Lower lobe of right lung (tissue), 2 donors: ENCODE measurements at regions not wholly inside any gene's neighbourhood (a gene's known extent, or its start where the extent isn't known, plus 50 kb on each side); places are given as distances from the start of the nearest gene placed in this dataset.

Experiments
- ATAC-seq, 2 donors: fragments of 200-7000 bp; cut with Tn5 transposase; one replicate each; pipeline ENCODE4 v1.9.1; 2020 to 2022; ENCODE audit warnings: mild to moderate bottlenecking in 2 of 2, moderate library complexity in 2 of 2
- DNase-seq: peaks from one replicate; pipeline ENCODE4 v3.0.0-alpha.2; 2020
- H3K27ac ChIP-seq: fragments of 200-600 bp; one replicate; pipeline ENCODE4 v1.8.0; 2022
- H3K27me3 ChIP-seq: fragments of 200-600 bp; one replicate; pipeline ENCODE4 v1.8.0; 2022; ENCODE audit warnings: low read depth
- H3K36me3 ChIP-seq: fragments of 200-600 bp; one replicate; pipeline ENCODE4 v1.8.0; 2022; ENCODE audit warnings: mild to moderate bottlenecking
- H3K4me1 ChIP-seq: fragments of 200-600 bp; one replicate; pipeline ENCODE4 v1.8.0; 2022
- H3K4me3 ChIP-seq: fragments of 200-600 bp; one replicate; pipeline ENCODE4 v1.8.0; 2022; ENCODE audit warnings: mild to moderate bottlenecking
- H3K9me3 ChIP-seq: fragments of 200-600 bp; one replicate; pipeline ENCODE4 v1.8.0; 2022
- CTCF ChIP-seq: fragments of 200-600 bp; IDR thresholded peaks from one replicate; pipeline ENCODE4 v1.8.0; 2022; ENCODE audit warnings: antibody characterized with exemption, mild to moderate bottlenecking
- intact Hi-C: fragments of 100-400 bp; cut with DNase I; formaldehyde crosslinking; loops from one replicate; pipeline ENCODE4 v1.11.0; 2022
- donor health status: DM: no; HTN: yes; CAD: no; lungs with severe emphysema.

DNA sequence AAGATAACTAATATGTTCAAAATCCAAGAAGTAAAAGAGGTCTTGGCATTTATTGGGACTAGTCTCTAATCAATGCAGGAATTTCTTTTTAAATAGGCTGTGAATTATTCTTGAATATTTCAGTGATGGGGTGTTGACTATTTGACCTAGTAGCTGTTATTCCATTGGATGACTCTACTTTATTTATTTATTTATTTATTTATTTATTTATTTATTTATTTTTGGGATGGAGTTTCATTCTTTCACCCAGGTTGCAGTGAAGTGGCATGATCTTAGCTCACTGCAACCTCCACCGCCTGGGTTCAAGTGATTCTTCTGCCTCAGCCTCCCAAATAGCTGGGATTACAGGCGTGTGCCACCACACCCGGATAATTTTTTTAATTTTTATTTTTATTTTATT, 1227.8 kb downstream of the ZPLD1 start:
- TF ChIP-seq CTCF, result no peak
- Histone ChIP-seq H3K27ac (no peak overlapping the region), H3K36me3 (no peaks in the 10 kb centered on the region), H3K9me3 (no peaks in the 10 kb centered on the region), H3K4me3 (no peak overlapping the region), H3K27me3 (no peaks in the 10 kb centered on the region), H3K4me1 (no peaks in the 10 kb centered on the region)
- DNase-seq (no peak), ATAC-seq (no peak)
- intact Hi-C loops, result no loop called here

DNA sequence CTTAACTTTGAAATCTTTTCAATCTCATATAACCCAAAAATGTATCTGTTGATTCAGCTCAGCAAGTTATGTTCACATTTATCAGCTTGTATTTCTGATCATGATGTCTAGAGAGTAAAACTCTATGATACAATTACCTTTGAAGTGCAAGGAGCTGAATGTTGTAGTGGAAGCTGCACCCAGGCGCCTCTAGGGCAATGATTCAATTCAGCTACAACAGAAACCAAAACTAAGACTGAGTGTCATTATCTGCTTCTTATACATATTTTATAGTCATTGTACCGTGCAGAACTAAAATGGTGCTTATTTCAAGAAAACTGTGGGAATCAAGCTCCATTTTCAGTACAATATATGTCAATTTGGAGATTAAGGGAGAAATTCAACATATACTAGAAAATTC, 1237.5 kb downstream of the ZPLD1 start:
- no peaks in the 10 kb centered on the region for H3K4me1 ChIP-seq

GRCh38 chr3:103684904-103685303, 1250.1 kb downstream of the ZPLD1 start:
- Histone ChIP-seq H3K36me3 (no peaks in the 10 kb centered on the region), H3K9me3 (no peaks in the 10 kb centered on the region), H3K4me1 (no peaks in the 10 kb centered on the region), H3K4me3 (no peak overlapping the region), H3K27me3 (no peaks in the 10 kb centered on the region), H3K27ac (no peak overlapping the region)
- no peak for TF ChIP-seq CTCF
- DNase-seq, result no peak
- ATAC-seq, result no peak
- intact Hi-C loops, result no loop called here

More for the DNA sequence above, 1237.5 kb downstream of the ZPLD1 start:
- ATAC-seq, result no peak
- no peaks in the 10 kb centered on the region for H3K27me3 ChIP-seq
- no peak overlapping the region for H3K4me3 ChIP-seq
- H3K9me3 ChIP-seq, result no peaks in the 10 kb centered on the region
- intact Hi-C loops, result no loop called here
- no peaks in the 10 kb centered on the region for H3K36me3 ChIP-seq
- DNase-seq, result no peak
- TF ChIP-seq CTCF, result no peak
- no peak overlapping the region for H3K27ac ChIP-seq

GRCh38 chr3:103685939-103686338, 1251.1 kb downstream of the ZPLD1 start:
- no peak for DNase-seq
- no peak for TF ChIP-seq CTCF
- H3K4me1 ChIP-seq, result no peaks in the 10 kb centered on the region
- H3K9me3 ChIP-seq, result no peaks in the 10 kb centered on the region
- no peak for ATAC-seq
- no peaks in the 10 kb centered on the region for H3K27me3 ChIP-seq
- H3K36me3 ChIP-seq, result no peaks in the 10 kb centered on the region
- no peak overlapping the region for H3K4me3 ChIP-seq
- no peak overlapping the region for H3K27ac ChIP-seq
- intact Hi-C loops, result no loop called here

- Histone ChIP-seq H3K9me3 (no peaks in the 10 kb centered on the region), H3K36me3 (no peaks in the 10 kb centered on the region), H3K4me3 (no peak overlapping the region), H3K27me3 (no peaks in the 10 kb centered on the region), H3K27ac (no peak overlapping the region), H3K4me1 (no peaks in the 10 kb centered on the region)
- no peak for TF ChIP-seq CTCF
- ATAC-seq, result no peak
- no peak for DNase-seq
- intact Hi-C loops, result no loop called here
Observed at GRCh38 chr3:103690536-103690935, 1255.7 kb downstream of the ZPLD1 start.

GRCh38 chr3:103693831-103694230, 1259.0 kb downstream of the ZPLD1 start:
- H3K4me1 ChIP-seq, result no peaks in the 10 kb centered on the region
- no peak for ATAC-seq
- no peak overlapping the region for H3K4me3 ChIP-seq
- H3K27ac ChIP-seq, result no peak overlapping the region
- H3K27me3 ChIP-seq, result no peaks in the 10 kb centered on the region
- DNase-seq, result no peak
- no peaks in the 10 kb centered on the region for H3K9me3 ChIP-seq
- intact Hi-C loops, result no loop called here
- no peaks in the 10 kb centered on the region for H3K36me3 ChIP-seq
- no peak for TF ChIP-seq CTCF
